ENCODE measurements at regions not wholly inside any gene's neighbourhood (a gene's known extent, or its start where the extent isn't known, plus 50 kb on each side); places are given as distances from the start of the nearest gene placed in this dataset.
A peak's percentile ranks its signal among the peaks of the same experiment; 100 is the strongest.
"Not testable (repeated sequence)": the region's sequence is repeated elsewhere in the genome, so short reads cannot be mapped to it uniquely, and the experiment has no call there.

DNA sequence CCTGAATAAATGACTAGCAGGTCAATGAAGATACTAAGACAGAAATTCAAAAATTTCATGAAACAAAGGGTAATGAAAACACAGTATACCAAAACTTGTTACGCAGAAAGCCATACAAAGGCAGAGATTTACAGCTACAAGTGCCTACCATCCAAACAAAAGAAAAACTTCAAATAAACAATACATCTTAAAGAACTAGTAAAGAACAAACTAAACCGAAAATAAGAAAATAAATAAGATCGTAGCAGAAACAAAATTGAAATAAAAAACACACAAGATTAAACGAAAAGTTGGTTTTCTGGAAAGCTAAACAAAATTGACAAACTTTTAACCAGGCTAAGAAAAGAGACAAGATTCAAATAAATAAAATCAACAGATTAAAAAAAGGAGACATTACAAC, 51.5 kb downstream of the VPREB1 start:
- H3K27ac ChIP-seq: not testable (repeated sequence)

- peak overlapping the region; percentile 75 for H3K27ac ChIP-seq
These were observed 52.7 kb downstream of the VPREB1 start for GRCh38 chr22:22297159-22297793.

DNA sequence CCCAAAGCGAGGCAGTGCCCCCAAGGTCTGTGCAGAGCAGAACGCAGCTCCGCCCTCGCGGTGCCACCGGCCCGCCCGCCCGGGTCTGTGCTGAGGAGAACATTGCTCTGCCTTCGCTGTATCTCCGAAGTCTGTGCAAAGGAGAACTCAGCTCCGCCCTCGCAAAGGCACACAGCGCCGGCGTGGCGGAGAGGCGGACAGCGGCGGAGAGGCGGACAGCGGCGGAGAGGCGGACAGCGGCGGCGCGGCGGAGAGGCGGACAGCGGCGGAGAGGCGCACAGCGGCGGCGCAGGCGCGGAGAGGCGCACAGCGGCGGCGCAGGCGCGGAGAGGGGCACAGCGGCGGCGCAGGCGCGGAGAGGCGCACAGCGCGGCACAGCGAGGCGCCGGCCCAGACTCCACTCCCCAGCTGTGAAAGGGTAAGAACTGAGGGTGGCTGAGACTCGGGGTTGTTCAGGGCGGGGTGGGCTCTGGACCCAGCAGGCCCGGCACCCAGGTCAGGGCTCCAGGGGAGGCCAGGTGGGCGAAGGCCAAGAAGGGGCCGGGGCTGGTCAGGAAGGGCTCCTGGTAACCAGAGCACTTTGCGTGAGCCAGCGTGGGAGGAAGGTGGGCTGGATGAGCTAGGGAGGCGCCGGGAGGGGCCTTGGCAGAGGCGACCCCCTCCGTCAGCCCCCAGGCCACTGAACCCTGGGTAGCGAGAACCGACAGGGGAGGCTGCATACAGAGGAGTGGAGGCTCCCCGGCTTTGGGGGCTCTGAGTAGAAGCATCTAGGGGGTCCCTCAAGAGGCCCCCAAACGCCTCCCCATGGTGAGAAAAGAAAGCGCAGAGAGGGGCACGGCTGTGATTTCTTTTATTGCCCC, 53.4 kb downstream of the VPREB1 start:
- TF ChIP-seq, protein P1, sequence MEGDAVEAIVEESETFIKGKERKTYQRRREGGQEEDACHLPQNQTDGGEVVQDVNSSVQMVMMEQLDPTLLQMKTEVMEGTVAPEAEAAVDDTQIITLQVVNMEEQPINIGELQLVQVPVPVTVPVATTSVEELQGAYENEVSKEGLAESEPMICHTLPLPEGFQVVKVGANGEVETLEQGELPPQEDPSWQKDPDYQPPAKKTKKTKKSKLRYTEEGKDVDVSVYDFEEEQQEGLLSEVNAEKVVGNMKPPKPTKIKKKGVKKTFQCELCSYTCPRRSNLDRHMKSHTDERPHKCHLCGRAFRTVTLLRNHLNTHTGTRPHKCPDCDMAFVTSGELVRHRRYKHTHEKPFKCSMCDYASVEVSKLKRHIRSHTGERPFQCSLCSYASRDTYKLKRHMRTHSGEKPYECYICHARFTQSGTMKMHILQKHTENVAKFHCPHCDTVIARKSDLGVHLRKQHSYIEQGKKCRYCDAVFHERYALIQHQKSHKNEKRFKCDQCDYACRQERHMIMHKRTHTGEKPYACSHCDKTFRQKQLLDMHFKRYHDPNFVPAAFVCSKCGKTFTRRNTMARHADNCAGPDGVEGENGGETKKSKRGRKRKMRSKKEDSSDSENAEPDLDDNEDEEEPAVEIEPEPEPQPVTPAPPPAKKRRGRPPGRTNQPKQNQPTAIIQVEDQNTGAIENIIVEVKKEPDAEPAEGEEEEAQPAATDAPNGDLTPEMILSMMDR (conservative IDR thresholded peaks at IDR 0.05): 0 out of 2 replicates have a peak, but pooled peaks have one; percentile 32
- H3K27ac ChIP-seq: peak overlapping the region; percentile 75

DNA sequence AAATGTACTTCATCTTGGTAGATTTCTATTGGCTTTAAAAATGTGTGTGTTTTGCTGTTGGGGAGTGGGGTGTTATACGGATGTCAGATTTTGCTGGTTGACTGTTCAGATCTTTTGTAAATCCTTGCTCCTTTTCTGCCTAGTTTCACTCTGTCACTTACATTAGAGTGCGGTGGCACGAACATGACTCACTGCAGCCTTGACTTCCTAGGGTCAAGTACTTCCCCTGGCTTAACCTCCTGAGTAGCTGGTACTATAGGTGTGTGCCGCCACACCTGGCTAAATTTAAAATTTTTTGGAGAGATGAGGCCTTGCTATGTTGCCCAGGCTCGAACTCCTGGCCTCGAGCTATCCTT, 54.0 kb downstream of the VPREB1 start:
- peak overlapping the region; percentile 75 for H3K27ac ChIP-seq

DNA sequence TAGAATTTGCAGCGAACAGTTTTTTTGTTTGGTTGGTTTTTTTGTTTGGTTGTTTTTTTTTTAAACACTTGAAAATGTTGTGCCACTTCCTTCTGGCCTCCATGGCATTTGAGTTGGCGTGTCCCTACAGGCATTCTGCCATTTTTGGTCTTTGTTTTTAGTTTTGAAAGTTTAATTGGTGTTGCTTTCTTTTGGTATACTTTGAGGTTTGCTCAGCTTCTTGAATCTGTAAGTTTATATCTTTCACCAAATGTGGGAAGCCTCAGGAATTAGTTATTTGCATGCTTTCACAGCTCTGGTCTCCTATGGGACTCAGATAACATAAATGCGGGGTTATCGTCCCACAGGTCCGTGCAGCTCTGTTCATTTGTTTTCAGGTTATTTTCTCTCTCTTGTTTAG, 55.9 kb downstream of the VPREB1 start:
- not testable (repeated sequence) for H3K27ac ChIP-seq

DNA sequence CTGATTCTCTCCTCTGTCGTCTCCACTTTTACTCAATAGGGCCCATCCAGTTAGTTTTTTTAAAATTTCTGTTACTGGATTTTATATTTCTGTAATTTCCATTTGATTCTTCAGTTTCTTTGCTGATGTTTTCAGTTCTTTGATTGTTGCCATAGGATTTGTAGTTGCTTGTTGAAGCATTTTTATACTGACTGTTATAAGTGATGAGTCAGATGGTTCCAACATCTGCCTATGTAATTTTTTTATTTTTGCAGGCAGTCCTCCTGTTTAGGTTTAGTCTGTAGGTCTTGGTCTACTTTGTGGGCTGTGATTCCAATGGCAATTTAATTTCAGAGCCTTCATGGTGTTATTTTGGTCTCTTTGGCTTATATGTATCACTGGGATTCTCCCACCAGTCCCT, 56.4 kb downstream of the VPREB1 start:
- H3K27ac ChIP-seq: not testable (repeated sequence)

DNA sequence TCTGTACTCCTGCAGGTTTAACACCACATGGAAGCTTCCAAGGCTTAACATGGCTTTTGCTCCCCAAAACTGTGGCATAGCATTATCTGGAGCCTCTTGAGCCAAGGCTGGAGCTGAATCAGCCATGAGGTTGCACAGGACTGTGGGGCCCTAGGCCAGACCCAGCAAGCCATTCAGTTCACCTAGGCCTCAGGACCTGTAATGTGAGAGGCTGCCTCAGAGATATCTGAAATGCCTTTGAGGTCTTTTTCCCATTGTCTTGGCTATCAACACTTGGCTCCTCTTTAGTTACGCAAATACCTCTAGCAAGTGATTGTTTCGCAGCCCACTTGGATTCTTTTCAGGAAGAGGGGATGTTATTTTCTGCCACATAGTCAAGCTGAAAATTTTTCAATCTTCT, 72.0 kb downstream of the VPREB1 start:
- TF ChIP-seq, protein P1 (conservative IDR thresholded peaks at IDR 0.05): no peak
- H3K27ac ChIP-seq: no peak overlapping the region

GRCh38 chr22:22318723-22319465, 74.3 kb downstream of the VPREB1 start:
- H3K27ac ChIP-seq: no peak overlapping the region
- TF ChIP-seq, protein P1 (conservative IDR thresholded peaks at IDR 0.05): no peak

GRCh38 chr22:22321743-22322611, 77.4 kb downstream of the VPREB1 start:
- TF ChIP-seq, protein P1 (conservative IDR thresholded peaks at IDR 0.05): peak; percentile 86

More at GRCh38 chr22:22321743-22322611, 77.4 kb downstream of the VPREB1 start:
- not testable (repeated sequence) for H3K27ac ChIP-seq

All from VCaP (cell line).